ENCODE measurements at regions not wholly inside any gene's neighbourhood (a gene's known extent, or its start where the extent isn't known, plus 50 kb on each side); places are given as distances from the start of the nearest gene placed in this dataset.

DNA sequence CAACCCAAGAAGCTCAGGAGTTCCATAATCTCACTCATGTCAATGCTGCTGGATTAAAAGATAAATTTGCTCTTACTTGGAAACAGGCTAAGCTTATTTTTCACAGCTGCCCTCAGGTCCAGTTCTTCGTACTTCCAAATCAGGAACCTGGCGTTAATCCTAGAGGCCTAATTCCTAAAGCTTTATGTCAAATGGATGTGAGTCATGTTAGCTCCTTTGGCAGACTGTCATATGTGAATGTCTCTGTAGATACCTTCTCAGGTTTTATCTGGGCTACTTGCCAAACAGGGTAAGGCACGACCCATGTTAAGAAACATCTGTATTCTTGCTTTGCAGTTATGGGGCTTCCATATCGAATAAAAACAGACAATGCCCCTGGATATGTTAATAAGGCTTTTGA, 504.6 kb downstream of the ALG10 start:
- Histone ChIP-seq H3K4me3 (no peak overlapping the region), H3K27ac (no peak overlapping the region), H3K36me3 (no peaks in the 10 kb centered on the region), H3K9me3 (peaks cover 0 to 13% (median under 1%) of the 10 kb centered on the region in 3 donors), H3K27me3 (no peaks in the 10 kb centered on the region), H3K4me1 (no peaks in the 10 kb centered on the region)
- TF ChIP-seq, protein P1, sequence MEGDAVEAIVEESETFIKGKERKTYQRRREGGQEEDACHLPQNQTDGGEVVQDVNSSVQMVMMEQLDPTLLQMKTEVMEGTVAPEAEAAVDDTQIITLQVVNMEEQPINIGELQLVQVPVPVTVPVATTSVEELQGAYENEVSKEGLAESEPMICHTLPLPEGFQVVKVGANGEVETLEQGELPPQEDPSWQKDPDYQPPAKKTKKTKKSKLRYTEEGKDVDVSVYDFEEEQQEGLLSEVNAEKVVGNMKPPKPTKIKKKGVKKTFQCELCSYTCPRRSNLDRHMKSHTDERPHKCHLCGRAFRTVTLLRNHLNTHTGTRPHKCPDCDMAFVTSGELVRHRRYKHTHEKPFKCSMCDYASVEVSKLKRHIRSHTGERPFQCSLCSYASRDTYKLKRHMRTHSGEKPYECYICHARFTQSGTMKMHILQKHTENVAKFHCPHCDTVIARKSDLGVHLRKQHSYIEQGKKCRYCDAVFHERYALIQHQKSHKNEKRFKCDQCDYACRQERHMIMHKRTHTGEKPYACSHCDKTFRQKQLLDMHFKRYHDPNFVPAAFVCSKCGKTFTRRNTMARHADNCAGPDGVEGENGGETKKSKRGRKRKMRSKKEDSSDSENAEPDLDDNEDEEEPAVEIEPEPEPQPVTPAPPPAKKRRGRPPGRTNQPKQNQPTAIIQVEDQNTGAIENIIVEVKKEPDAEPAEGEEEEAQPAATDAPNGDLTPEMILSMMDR (IDR thresholded peaks at IDR 0.05) = no peak
- DNase-seq = no peak
- intact Hi-C loops (cut with DNase I; ENCODE audit: low total_unique reads) = no loop called here

DNA sequence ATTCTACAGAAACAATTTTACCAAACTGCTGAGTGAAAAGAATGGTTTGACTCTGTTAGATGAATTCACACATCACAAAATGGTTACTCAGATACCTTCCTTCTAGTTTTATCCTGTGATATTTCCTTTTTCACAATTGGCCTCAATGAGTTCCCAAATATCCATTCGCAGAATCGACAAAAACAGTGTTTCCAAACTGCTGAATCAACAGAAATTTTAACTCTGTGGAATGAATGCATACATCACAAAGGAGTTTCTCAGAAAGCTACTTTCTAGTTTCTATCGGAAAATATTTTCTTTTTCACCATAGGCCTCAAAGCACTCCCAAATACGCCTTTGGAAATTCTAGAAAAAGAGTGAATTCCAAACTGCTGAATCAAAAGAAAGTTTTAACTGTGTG, 525.0 kb downstream of the ALG10 start:
- H3K36me3 ChIP-seq = no peaks in the 10 kb centered on the region

DNA sequence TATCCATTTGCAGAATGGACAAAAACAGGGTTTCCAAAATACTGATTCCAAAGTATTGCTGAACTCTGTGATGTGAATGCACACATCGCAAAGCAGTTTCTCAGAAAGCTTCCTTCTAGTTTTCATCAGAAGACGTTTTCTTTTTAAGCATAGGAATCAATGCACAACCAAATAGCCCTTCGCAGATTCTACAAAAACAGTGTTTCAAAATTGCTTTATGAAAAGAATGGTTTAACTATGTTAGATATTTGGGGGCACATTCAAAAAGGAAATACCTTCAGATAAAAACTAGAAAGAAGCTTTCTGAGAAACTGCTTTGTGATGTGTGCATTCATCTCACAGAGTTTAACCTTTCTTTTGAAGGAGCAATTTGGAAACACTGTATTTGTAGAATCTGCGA, 569.7 kb downstream of the ALG10 start:
- peaks cover 8 to 97% (median 93%) of the 10 kb centered on the region in 3 donors for H3K9me3 ChIP-seq
- intact Hi-C loops (cut with DNase I; ENCODE audit: low total_unique reads) = no loop called here
- no peaks in the 10 kb centered on the region for H3K36me3 ChIP-seq
- no peak overlapping the region for H3K27ac ChIP-seq
- no peak for DNase-seq
- no peaks in the 10 kb centered on the region for H3K4me1 ChIP-seq
- no peaks in the 10 kb centered on the region for H3K27me3 ChIP-seq
- TF ChIP-seq, protein P1 (IDR thresholded peaks at IDR 0.05) = no peak
- H3K4me3 ChIP-seq = no peak overlapping the region

More for the DNA sequence above, 525.0 kb downstream of the ALG10 start:
- TF ChIP-seq, protein P1 (IDR thresholded peaks at IDR 0.05) = no peak
- Histone ChIP-seq H3K4me1 (no peaks in the 10 kb centered on the region), H3K9me3 (peaks cover 4 to 79% (median 60%) of the 10 kb centered on the region in 3 donors), H3K27me3 (no peaks in the 10 kb centered on the region), H3K4me3 (no peak overlapping the region), H3K27ac (no peak overlapping the region)
- DNase-seq = no peak
- intact Hi-C loops (cut with DNase I; ENCODE audit: low total_unique reads) = no loop called here

DNA sequence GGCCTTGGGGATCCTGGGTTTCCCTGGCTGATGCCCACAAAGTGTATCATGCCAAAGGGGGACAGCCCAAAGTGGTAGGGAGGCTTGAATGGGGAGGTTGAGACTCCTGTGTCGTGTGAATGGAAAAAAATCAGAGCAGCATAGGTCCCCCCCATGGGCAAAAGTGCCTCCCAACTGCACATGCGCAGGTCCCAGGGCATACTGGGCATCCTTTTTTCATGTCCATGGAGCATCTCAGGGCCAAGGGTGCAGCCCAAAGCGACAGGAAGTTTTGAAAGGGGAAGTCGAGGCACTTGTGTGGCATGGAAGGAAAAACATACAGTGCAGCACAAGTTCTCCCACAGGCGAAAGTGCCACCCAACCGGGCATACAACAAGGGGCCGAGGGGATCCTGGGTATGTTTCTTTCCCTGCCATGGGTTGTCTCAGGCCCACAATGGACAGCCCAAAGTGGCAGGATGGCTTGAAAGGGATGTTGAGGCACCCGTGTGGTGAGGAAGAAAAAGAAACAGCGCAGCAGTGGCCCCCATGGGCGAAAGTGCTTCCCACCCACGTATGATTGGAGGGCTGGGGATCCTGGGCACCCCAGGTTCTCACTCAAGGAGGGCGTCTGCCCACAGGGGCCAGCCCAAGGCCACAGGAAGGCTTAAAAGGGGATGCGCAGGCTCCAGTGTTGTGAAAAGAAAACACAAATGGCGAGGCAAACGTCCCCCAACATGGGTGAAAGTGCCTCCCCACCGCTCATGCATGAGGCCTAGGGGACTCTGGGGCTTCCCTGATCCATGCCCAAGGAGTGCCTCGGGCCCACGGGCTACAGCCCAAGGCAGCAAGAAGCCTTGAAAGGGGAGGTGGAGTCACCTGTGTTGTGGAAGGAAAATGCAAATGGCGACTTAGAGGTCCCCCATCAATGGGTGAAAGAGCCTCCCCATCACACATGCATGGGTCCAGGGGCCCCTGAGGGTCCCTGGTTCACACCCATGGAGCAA, 573.7 kb downstream of the ALG10 start:
- Histone ChIP-seq H3K9me3 (peaks cover 8 to 96% (median 82%) of the 10 kb centered on the region in 3 donors), H3K4me3 (no peak overlapping the region), H3K36me3 (no peaks in the 10 kb centered on the region), H3K27me3 (no peaks in the 10 kb centered on the region), H3K4me1 (no peaks in the 10 kb centered on the region), H3K27ac (no peak overlapping the region)
- intact Hi-C loops (cut with DNase I; ENCODE audit: low total_unique reads) = no loop called here
- TF ChIP-seq, protein P1 (IDR thresholded peaks at IDR 0.05) = no peak
- DNase-seq = peak in 1 of 2 donors; percentile 21

DNA sequence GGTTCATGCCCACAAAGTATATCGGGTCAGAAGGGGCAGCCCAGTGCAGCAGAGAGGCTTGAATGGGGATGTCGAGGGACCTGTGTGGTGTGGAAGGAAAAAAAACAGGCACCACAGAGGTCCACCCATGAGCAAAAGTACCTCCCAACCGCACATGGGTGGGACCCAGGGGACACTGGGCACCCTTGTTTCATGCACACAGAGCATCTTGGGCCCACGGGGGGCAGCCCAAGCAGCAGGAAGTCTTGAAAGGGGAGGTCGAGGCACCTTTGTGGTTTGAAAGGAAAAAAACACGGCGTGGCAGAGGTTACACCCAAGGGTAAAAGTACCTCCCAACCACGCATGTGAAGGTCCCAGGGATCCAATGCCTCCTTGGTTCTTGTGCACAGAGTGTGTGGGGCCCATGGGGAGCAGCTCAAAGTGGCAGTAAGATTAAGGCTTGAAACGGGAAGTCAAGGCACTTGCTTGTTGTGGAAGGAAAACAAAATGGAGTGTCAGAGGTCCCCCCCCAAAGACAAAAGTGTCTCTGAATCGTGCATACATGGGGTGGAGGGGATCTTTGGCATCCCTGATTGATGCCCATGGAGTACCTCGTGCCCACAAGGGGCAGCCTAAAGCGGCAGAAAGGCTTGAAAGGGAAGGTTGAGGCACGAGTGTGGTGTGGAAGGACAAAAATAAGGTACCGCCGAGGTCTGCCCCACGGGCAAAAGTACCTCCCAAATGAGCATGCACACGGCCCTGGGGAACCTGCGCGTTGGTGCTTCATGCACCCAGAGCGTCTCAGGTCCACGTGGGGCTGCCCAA, 575.5 kb downstream of the ALG10 start:
- DNase-seq = peak in 1 of 2 donors; percentile 19
- H3K36me3 ChIP-seq = no peaks in the 10 kb centered on the region
- no peak overlapping the region for H3K27ac ChIP-seq
- H3K27me3 ChIP-seq = no peaks in the 10 kb centered on the region
- no peaks in the 10 kb centered on the region for H3K4me1 ChIP-seq
- intact Hi-C loops (cut with DNase I; ENCODE audit: low total_unique reads) = no loop called here
- H3K9me3 ChIP-seq = peaks cover 10 to 96% (median 82%) of the 10 kb centered on the region in 3 donors
- no peak overlapping the region for H3K4me3 ChIP-seq
- TF ChIP-seq, protein P1 (IDR thresholded peaks at IDR 0.05) = no peak

Measured in tibial artery (tissue), 4 donors.